OCI-LY3 (cell line): ENCODE measurements at regions not wholly inside any gene's neighbourhood (a gene's known extent, or its start where the extent isn't known, plus 50 kb on each side); places are given as distances from the start of the nearest gene placed in this dataset.
"Not testable (repeated sequence)": the region's sequence is repeated elsewhere in the genome, so short reads cannot be mapped to it uniquely, and the experiment has no call there.

ENCODE experiments used
- H2AFZ ChIP-seq: fragments of 200-600, 300-600 bp; shearing (Covaris generic); 2 replicates; pipeline ENCODE4 v1.6.0; 2014; ENCODE audit warnings: antibody characterized with exemption, low read depth, low read length
- H3K27ac ChIP-seq: fragments of 200-600, 300-600 bp; sonication (generic); 2 replicates; pipeline ENCODE4 v1.5.1; 2014; ENCODE audit warnings: mild to moderate bottlenecking, low read length, moderate library complexity, mixed read lengths
- H3K27me3 ChIP-seq: fragments of 200-600, 300-600 bp; sonication (generic); 2 replicates; pipeline ENCODE4 v1.6.1; 2014; ENCODE audit warnings: low read depth, low read length, mixed read lengths
- H3K36me3 ChIP-seq: fragments of 200-600, 300-600 bp; sonication (generic); replicated peaks from 2 replicates; pipeline ENCODE3; 2014; ENCODE audit warnings: low read depth, low read length, mixed read lengths
- H3K4me1 ChIP-seq: fragments of 300-600, 200-600 bp; sonication (generic); 2 replicates; pipeline ENCODE4 v1.6.1; 2014; ENCODE audit warnings: low read length, mixed read lengths
- H3K4me2 ChIP-seq: fragments of 200-600, 300-600 bp; sonication (generic); 2 replicates; pipeline ENCODE4 v1.6.1; 2014; ENCODE audit warnings: low read length, mixed read lengths
- H3K4me3 ChIP-seq: fragments of 300-600, 200-600 bp; sonication (generic); 2 replicates; pipeline ENCODE4 v1.5.1; 2014; ENCODE audit warnings: antibody characterized with exemption, mild to moderate bottlenecking, low read length, moderate library complexity
- H3K79me2 ChIP-seq: fragments of 300-600, 200-600 bp; shearing (Covaris generic); 2 replicates; pipeline ENCODE4 v1.6.1; 2014; ENCODE audit warnings: mild to moderate bottlenecking, low read length, mixed read lengths
- H3K9ac ChIP-seq: fragments of 300-600, 200-600 bp; shearing (Covaris generic); 2 replicates; pipeline ENCODE4 v1.6.0; 2014; ENCODE audit warnings: mild to moderate bottlenecking, low read length, moderate library complexity
- H3K9me3 ChIP-seq: fragments of 200-600, 300-600 bp; shearing (Covaris generic); 2 replicates; pipeline ENCODE4 v1.6.1; 2014; ENCODE audit warnings: low read length, mixed read lengths; ENCODE audit not compliant: insufficient read depth
- H4K20me1 ChIP-seq: fragments of 200-600, 300-600 bp; sonication (generic); 2 replicates; pipeline ENCODE4 v1.6.1; 2016; ENCODE audit warnings: low read length, mixed read lengths; ENCODE audit not compliant: insufficient read depth
- EZH2phosphoT487 ChIP-seq: fragments of 200-600 bp; shearing (Covaris generic); IDR thresholded peaks from 2 replicates; pipeline ENCODE4 v1.6.1; 2018; ENCODE audit warnings: antibody characterized with exemption, mixed run types, low read depth
- TF ChIP-seq, protein P1 (sequence below): fragments of 200-600, 300-600 bp; sonication (generic); IDR thresholded peaks from 2 replicates; pipeline ENCODE4 v1.5.1; 2014; ENCODE audit warnings: antibody characterized with exemption, low read length, low read depth

DNA sequence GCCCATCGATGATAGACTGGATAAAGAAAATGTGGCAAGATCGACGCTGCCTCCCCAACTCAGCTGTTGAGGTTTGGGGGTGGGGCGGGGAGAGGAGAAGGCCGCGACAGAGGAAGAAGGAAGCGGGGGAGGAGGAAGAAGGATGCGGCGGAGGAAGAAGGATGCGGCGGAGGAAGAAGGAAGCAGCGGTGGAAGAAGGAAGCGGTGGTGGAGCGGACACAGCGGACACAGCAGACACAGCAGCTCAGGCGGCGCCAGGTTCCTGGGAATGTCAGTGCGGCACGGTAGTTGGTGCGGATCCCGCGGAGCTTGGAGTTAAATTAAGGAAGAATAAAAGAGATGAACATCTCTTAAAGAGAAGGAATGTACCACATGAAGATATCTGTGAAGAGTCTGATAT, 163.9 kb upstream of the NT5E start:
- Histone ChIP-seq H3K9me3 (no peaks in the 10 kb centered on the region), H4K20me1 (no peaks in the 10 kb centered on the region), H3K79me2 (no peaks in the 10 kb centered on the region), H3K4me1 (no peaks in the 10 kb centered on the region), H3K36me3 (no peaks in the 10 kb centered on the region), H3K27me3 (no peaks in the 10 kb centered on the region), H3K9ac (no peak overlapping the region), H3K4me2 (no peak overlapping the region), H3K4me3 (no peak overlapping the region), H2AFZ (no peak overlapping the region), H3K27ac (no peak overlapping the region)
- no peak for TF ChIP-seq EZH2phosphoT487
- TF ChIP-seq, protein P1, sequence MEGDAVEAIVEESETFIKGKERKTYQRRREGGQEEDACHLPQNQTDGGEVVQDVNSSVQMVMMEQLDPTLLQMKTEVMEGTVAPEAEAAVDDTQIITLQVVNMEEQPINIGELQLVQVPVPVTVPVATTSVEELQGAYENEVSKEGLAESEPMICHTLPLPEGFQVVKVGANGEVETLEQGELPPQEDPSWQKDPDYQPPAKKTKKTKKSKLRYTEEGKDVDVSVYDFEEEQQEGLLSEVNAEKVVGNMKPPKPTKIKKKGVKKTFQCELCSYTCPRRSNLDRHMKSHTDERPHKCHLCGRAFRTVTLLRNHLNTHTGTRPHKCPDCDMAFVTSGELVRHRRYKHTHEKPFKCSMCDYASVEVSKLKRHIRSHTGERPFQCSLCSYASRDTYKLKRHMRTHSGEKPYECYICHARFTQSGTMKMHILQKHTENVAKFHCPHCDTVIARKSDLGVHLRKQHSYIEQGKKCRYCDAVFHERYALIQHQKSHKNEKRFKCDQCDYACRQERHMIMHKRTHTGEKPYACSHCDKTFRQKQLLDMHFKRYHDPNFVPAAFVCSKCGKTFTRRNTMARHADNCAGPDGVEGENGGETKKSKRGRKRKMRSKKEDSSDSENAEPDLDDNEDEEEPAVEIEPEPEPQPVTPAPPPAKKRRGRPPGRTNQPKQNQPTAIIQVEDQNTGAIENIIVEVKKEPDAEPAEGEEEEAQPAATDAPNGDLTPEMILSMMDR, result no peak

DNA sequence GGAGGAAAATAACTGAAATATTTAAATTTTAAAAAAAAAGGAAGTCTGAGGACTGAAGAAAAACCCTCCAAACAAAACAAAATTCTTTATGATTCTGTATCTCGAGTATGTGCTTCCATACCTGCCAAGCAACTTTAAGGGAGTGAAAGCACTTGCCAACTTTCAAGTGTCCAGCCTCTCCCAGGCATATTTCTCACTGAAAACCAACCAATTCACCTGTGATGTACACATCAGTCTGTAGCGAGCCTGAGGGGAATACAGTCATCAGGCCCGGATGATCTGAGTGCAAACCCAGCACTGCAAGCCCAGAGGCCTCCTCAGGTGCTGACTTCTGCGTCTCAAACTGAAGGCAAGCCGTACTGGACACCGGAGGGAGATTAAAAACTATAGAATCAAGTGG, 164.8 kb upstream of the NT5E start:
- Histone ChIP-seq H3K4me3 (no peak overlapping the region), H4K20me1 (no peaks in the 10 kb centered on the region), H3K9me3 (no peaks in the 10 kb centered on the region), H3K27me3 (no peaks in the 10 kb centered on the region), H2AFZ (no peak overlapping the region), H3K4me2 (no peak overlapping the region), H3K4me1 (no peaks in the 10 kb centered on the region), H3K9ac (no peak overlapping the region), H3K27ac (no peak overlapping the region), H3K79me2 (no peaks in the 10 kb centered on the region), H3K36me3 (no peaks in the 10 kb centered on the region)
- no peak for TF ChIP-seq EZH2phosphoT487
- TF ChIP-seq, protein P1, result no peak

DNA sequence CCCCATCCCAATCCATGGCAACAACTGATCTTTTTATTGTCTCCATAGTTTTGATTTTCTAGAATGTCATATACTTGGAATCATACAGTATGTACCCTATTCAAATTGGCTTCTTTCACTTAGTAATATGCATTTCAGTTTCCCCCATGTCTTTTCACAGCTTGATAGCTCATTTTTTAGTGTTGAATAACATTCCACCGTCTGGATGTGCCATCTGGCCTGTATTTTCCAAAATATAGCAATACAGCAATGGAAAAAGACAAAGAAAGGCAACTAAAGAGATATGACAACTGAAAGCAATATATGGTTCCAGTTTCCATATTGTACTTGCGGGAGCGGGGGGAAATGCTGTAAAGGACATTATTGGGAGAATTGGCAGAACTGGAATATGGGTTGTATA, 166.4 kb upstream of the NT5E start:
- Histone ChIP-seq H3K4me3 (no peak overlapping the region), H3K36me3 (no peaks in the 10 kb centered on the region), H3K4me1 (no peaks in the 10 kb centered on the region), H3K9me3 (no peaks in the 10 kb centered on the region), H4K20me1 (no peaks in the 10 kb centered on the region), H3K9ac (no peak overlapping the region), H2AFZ (no peak overlapping the region), H3K27ac (no peak overlapping the region), H3K79me2 (no peaks in the 10 kb centered on the region), H3K4me2 (no peak overlapping the region), H3K27me3 (no peaks in the 10 kb centered on the region)
- no peak for TF ChIP-seq EZH2phosphoT487
- TF ChIP-seq, protein P1, result no peak

DNA sequence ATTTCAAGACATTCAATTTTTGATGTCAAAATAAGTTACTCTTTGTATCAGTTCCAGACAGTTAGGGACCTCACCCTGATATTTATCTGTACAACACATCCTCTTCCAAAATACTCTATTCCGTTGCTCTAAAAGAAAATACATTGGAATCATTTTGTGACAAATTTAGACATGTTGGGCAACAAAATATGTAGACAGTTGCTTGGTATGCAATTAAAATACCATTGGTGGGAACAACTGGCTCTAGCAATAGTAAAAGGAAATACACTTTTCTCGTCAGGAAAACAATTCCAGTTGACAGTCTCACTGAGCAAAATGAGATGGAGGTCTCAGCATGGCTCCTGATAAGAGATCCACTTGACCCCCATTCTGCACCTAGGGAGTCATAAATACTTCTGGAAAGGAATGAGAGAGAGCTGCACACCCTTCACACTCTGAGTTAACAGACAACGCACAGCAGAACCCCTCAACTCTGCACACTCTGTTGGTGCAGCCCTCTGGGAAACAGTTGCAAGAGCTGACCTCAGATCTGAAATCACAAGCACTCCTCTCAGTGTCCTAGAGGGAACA, 171.3 kb upstream of the NT5E start:
- Histone ChIP-seq H3K79me2 (no peaks in the 10 kb centered on the region), H4K20me1 (no peaks in the 10 kb centered on the region), H3K9me3 (no peaks in the 10 kb centered on the region), H3K9ac (no peak overlapping the region), H2AFZ (no peak overlapping the region), H3K4me2 (no peak overlapping the region), H3K27ac (no peak overlapping the region), H3K27me3 (no peaks in the 10 kb centered on the region), H3K36me3 (no peaks in the 10 kb centered on the region), H3K4me3 (no peak overlapping the region), H3K4me1 (no peaks in the 10 kb centered on the region)
- no peak for TF ChIP-seq EZH2phosphoT487
- TF ChIP-seq, protein P1, result no peak

DNA sequence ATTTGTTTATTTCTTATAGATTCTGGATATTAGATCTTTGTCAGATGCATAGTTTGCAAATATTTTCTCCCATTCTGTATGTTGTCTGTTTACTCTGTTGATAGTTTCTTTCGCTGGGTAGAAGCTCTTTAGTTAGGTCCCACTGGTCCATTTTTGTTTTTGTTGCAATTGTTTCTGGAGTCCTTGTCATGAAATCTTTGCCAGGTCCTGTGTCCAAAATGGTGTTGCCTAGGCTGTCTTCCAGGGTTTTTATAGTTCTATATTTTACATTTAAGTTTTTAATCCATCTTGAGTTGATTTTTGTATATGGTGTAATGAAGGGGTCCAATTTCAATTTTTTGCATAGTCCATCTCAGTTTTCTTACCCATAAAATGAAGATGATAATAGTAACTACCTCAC, 173.9 kb upstream of the NT5E start:
- H3K27me3 ChIP-seq, H2AFZ ChIP-seq, H3K9me3 ChIP-seq, H3K36me3 ChIP-seq, H3K27ac ChIP-seq, H4K20me1 ChIP-seq, H3K9ac ChIP-seq, H3K4me1 ChIP-seq, H3K79me2 ChIP-seq, H3K4me2 ChIP-seq, H3K4me3 ChIP-seq: not testable (repeated sequence)
